ENCODE measurements at regions not wholly inside any gene's neighbourhood (a gene's known extent, or its start where the extent isn't known, plus 50 kb on each side); places are given as distances from the start of the nearest gene placed in this dataset.

GRCh38 chr14:95452176-95452892 lies 64.1 kb downstream of the SYNE3 start (continued):
- TF ChIP-seq ZBED4 (CRISPR knock-in tag; IDR thresholded peaks at IDR 0.05; ENCODE audit: borderline replicate concordance) (no peak), ZHX2 (IDR thresholded peaks at IDR 0.05; ENCODE audit: low read depth) (no peak), ZHX2 (CRISPR knock-in tag; IDR thresholded peaks at IDR 0.05; ENCODE audit: borderline replicate concordance) (no peak), HNRNPUL1 (IDR thresholded peaks at IDR 0.05; ENCODE audit: low read depth, low read length) (no peak), HNF4A (CRISPR knock-in tag; IDR thresholded peaks at IDR 0.05) (no peak), GMEB2 (CRISPR knock-in tag; IDR thresholded peaks at IDR 0.05; ENCODE audit: low read depth) (no peak), PATZ1 (CRISPR knock-in tag; IDR thresholded peaks at IDR 0.05) (no peak), TRAFD1 (CRISPR knock-in tag; IDR thresholded peaks at IDR 0.05; ENCODE audit: borderline replicate concordance) (no peak), RBM22 (optimal IDR thresholded peaks at IDR 0.05; ENCODE audit: low read length) (peak; percentile 60), BCL6 (CRISPR knock-in tag; IDR thresholded peaks at IDR 0.05) (no peak), SMYD3 (CRISPR knock-in tag; IDR thresholded peaks at IDR 0.05) (no peak), SPEN (CRISPR knock-in tag; IDR thresholded peaks at IDR 0.05; ENCODE audit: low read depth) (no peak)

All from HepG2 (cell line).